ENCODE measurements at regions not wholly inside any gene's neighbourhood (a gene's known extent, or its start where the extent isn't known, plus 50 kb on each side); places are given as distances from the start of the nearest gene placed in this dataset.

DNA sequence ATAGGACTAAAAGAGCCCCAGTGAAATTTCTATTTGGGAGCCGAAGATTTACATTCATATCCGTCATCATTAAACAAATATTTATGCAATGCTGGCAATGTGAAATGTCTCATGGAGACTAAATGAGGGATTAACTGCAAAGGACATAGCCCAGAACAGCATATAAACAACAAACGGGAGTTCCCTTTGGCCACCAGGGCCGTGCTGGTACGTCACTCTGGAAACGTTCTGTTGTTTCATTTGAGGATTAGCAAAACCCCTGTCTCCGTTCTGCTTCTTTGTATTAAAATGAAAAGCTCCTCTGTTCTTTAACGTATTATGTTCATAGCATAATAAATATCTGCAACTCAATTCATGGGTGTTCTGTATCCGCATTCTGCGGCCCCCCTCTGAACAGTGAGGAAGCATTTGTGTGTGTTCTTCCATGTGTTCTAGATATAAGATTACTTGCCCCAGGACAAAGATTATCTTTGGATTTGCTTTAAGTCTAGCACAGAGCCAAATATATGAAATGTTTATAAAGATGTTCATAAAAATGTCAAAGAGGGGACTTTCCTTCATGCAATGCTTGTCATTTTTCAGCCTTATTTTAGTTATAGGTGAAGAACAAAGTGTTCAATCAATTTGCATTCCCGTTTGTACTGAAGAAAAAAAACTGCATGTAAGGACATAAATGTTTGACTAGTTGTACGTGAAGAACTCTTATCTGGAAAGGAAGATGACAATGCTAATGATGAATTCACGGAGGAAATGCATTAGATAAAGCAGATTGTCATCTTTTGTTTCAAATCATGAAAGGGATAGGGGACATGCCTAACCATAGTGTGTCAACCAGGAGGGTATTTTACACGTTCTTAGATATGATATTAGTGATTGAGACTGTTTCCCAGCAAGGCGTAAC is 90.0 kb upstream of the TNFAIP3 start:
- TF ChIP-seq, protein P1, sequence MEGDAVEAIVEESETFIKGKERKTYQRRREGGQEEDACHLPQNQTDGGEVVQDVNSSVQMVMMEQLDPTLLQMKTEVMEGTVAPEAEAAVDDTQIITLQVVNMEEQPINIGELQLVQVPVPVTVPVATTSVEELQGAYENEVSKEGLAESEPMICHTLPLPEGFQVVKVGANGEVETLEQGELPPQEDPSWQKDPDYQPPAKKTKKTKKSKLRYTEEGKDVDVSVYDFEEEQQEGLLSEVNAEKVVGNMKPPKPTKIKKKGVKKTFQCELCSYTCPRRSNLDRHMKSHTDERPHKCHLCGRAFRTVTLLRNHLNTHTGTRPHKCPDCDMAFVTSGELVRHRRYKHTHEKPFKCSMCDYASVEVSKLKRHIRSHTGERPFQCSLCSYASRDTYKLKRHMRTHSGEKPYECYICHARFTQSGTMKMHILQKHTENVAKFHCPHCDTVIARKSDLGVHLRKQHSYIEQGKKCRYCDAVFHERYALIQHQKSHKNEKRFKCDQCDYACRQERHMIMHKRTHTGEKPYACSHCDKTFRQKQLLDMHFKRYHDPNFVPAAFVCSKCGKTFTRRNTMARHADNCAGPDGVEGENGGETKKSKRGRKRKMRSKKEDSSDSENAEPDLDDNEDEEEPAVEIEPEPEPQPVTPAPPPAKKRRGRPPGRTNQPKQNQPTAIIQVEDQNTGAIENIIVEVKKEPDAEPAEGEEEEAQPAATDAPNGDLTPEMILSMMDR (IDR thresholded peaks at IDR 0.05; ENCODE audit: low read length), result no peak
- no peak for TF ChIP-seq EZH2phosphoT487 (IDR thresholded peaks at IDR 0.05; ENCODE audit: low read length)
- no peak for TF ChIP-seq EZH2 (optimal IDR thresholded peaks at IDR 0.05; ENCODE audit: low read depth, low read length)
